HL-60 (cell line): ENCODE measurements at regions not wholly inside any gene's neighbourhood (a gene's known extent, or its start where the extent isn't known, plus 50 kb on each side); places are given as distances from the start of the nearest gene placed in this dataset.

Experiments used
- GABPA ChIP-seq: IDR thresholded peaks from 2 replicates; pipeline ENCODE4 v1.6.1; 2012; ENCODE audit warnings: low read depth
- POLR2AphosphoS5 ChIP-seq: IDR thresholded peaks from 2 replicates; pipeline ENCODE4 v1.6.1; 2012; ENCODE audit warnings: low read depth
- TF ChIP-seq, protein P1 (sequence below): IDR thresholded peaks from one replicate; pipeline ENCODE4 v1.5.1; 2011; ENCODE audit warnings: low read length, control low read depth, inconsistent platforms; ENCODE audit not compliant: insufficient read depth
- TF ChIP-seq, protein P2 (sequence below): IDR thresholded peaks from 2 replicates; pipeline ENCODE4 v1.6.1; 2012; ENCODE audit warnings: low read depth; ENCODE audit not compliant: insufficient replicate concordance

DNA sequence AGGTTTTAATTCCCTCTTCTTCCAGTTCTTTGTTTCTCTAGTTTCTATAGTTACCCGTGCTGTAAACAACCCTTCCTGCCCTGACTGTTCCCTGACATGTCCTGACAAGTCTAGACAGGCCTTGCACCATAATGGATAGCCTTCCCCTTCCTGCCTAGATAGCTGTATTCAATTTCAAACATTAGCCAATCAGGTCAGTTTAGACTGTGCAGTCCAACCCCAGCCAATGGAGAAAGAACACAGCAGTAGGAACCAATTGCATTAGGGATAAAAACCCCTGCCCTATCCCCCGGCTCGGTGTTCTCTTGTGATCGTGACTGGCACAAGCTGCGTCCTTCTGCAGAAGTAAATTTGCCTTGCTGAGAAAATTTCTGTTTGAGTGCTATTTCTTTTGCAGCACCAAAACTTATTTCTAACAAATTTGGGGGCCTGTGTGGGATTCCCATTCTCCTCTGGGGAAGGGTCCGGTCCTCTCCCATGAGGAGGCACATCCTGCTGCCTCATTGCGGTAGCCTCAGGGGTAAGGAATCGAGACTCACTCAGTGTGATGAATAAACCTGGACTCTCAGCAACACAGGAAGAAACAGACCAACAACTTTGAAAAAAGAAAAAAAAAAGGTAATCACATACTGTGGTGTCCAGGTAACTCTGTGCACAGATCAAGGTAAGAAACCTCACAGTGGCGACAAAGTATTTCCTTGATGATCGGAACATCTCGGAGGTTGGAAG lies 248.7 kb upstream of the ECI2 start:
- TF ChIP-seq POLR2AphosphoS5 (no peak), GABPA (no peak)
- TF ChIP-seq, protein P1, sequence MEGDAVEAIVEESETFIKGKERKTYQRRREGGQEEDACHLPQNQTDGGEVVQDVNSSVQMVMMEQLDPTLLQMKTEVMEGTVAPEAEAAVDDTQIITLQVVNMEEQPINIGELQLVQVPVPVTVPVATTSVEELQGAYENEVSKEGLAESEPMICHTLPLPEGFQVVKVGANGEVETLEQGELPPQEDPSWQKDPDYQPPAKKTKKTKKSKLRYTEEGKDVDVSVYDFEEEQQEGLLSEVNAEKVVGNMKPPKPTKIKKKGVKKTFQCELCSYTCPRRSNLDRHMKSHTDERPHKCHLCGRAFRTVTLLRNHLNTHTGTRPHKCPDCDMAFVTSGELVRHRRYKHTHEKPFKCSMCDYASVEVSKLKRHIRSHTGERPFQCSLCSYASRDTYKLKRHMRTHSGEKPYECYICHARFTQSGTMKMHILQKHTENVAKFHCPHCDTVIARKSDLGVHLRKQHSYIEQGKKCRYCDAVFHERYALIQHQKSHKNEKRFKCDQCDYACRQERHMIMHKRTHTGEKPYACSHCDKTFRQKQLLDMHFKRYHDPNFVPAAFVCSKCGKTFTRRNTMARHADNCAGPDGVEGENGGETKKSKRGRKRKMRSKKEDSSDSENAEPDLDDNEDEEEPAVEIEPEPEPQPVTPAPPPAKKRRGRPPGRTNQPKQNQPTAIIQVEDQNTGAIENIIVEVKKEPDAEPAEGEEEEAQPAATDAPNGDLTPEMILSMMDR, result no peak
- TF ChIP-seq, protein P2, sequence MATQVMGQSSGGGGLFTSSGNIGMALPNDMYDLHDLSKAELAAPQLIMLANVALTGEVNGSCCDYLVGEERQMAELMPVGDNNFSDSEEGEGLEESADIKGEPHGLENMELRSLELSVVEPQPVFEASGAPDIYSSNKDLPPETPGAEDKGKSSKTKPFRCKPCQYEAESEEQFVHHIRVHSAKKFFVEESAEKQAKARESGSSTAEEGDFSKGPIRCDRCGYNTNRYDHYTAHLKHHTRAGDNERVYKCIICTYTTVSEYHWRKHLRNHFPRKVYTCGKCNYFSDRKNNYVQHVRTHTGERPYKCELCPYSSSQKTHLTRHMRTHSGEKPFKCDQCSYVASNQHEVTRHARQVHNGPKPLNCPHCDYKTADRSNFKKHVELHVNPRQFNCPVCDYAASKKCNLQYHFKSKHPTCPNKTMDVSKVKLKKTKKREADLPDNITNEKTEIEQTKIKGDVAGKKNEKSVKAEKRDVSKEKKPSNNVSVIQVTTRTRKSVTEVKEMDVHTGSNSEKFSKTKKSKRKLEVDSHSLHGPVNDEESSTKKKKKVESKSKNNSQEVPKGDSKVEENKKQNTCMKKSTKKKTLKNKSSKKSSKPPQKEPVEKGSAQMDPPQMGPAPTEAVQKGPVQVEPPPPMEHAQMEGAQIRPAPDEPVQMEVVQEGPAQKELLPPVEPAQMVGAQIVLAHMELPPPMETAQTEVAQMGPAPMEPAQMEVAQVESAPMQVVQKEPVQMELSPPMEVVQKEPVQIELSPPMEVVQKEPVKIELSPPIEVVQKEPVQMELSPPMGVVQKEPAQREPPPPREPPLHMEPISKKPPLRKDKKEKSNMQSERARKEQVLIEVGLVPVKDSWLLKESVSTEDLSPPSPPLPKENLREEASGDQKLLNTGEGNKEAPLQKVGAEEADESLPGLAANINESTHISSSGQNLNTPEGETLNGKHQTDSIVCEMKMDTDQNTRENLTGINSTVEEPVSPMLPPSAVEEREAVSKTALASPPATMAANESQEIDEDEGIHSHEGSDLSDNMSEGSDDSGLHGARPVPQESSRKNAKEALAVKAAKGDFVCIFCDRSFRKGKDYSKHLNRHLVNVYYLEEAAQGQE, result no peak
